ENCODE measurements at regions not wholly inside any gene's neighbourhood (a gene's known extent, or its start where the extent isn't known, plus 50 kb on each side); places are given as distances from the start of the nearest gene placed in this dataset.

GRCh38 chr1:187947359-187947758 lies 1118.6 kb downstream of the PLA2G4A start:
- Histone ChIP-seq H2AFZ (ENCODE audit: low read length) (no peak overlapping the region), H3K9me2 (replicated peaks; ENCODE audit: insufficient read depth, low read length) (no peaks in the 10 kb centered on the region), H3K27ac (ENCODE audit: low read length) (no peak overlapping the region), H3K9me3 (replicated peaks; ENCODE audit: insufficient read depth, low read length) (no peaks in the 10 kb centered on the region), H3K4me1 (ENCODE audit: low read length) (no peaks in the 10 kb centered on the region), H3K4me3 (ENCODE audit: low read length) (no peak overlapping the region), H3K79me2 (ENCODE audit: low read length) (no peaks in the 10 kb centered on the region), H3K4me2 (ENCODE audit: low read depth, low read length) (no peak overlapping the region), H4K20me1 (ENCODE audit: insufficient read depth, low read length) (no peaks in the 10 kb centered on the region), H3K27me3 (replicated peaks; ENCODE audit: insufficient read depth, low read length) (no peaks in the 10 kb centered on the region), H3K36me3 (replicated peaks; ENCODE audit: insufficient read depth, low read length) (no peaks in the 10 kb centered on the region), H3K9ac (ENCODE audit: low read length) (no peak overlapping the region), H3F3A (ENCODE audit: insufficient read depth, low read length) (no peaks in the 10 kb centered on the region)
- DNase-seq, result no peak
- TF ChIP-seq EZH2 (optimal IDR thresholded peaks at IDR 0.05; ENCODE audit: low read depth, low read length) (no peak), EZH2phosphoT487 (IDR thresholded peaks at IDR 0.05; ENCODE audit: low read length) (no peak), CTCF (IDR thresholded peaks at IDR 0.05; ENCODE audit: low read length) (no peak)

GRCh38 chr1:187948170-187948794 lies 1119.5 kb downstream of the PLA2G4A start:
- no peak overlapping the region for H3K27ac ChIP-seq (ENCODE audit: low read length)
- H3K27me3 ChIP-seq (replicated peaks; ENCODE audit: insufficient read depth, low read length), result no peaks in the 10 kb centered on the region
- H3K9me3 ChIP-seq (replicated peaks; ENCODE audit: insufficient read depth, low read length), result no peaks in the 10 kb centered on the region
- H3K4me3 ChIP-seq (ENCODE audit: low read length), result no peak overlapping the region
- H3F3A ChIP-seq (ENCODE audit: insufficient read depth, low read length), result no peaks in the 10 kb centered on the region
- H3K36me3 ChIP-seq (replicated peaks; ENCODE audit: insufficient read depth, low read length), result no peaks in the 10 kb centered on the region
- H3K9me2 ChIP-seq (replicated peaks; ENCODE audit: insufficient read depth, low read length), result no peaks in the 10 kb centered on the region
- H3K4me1 ChIP-seq (ENCODE audit: low read length), result no peaks in the 10 kb centered on the region
- peak; percentile 21 for DNase-seq
- no peak overlapping the region for H2AFZ ChIP-seq (ENCODE audit: low read length)
- no peak overlapping the region for H3K9ac ChIP-seq (ENCODE audit: low read length)
- H4K20me1 ChIP-seq (ENCODE audit: insufficient read depth, low read length), result no peaks in the 10 kb centered on the region
- no peaks in the 10 kb centered on the region for H3K79me2 ChIP-seq (ENCODE audit: low read length)
- no peak overlapping the region for H3K4me2 ChIP-seq (ENCODE audit: low read depth, low read length)
- TF ChIP-seq EZH2phosphoT487 (IDR thresholded peaks at IDR 0.05; ENCODE audit: low read length) (no peak), CTCF (IDR thresholded peaks at IDR 0.05; ENCODE audit: low read length) (no peak), EZH2 (optimal IDR thresholded peaks at IDR 0.05; ENCODE audit: low read depth, low read length) (no peak)

- Histone ChIP-seq H3K79me2 (ENCODE audit: low read length) (no peaks in the 10 kb centered on the region), H2AFZ (ENCODE audit: low read length) (no peak overlapping the region), H3F3A (ENCODE audit: insufficient read depth, low read length) (no peaks in the 10 kb centered on the region), H3K27ac (ENCODE audit: low read length) (no peak overlapping the region), H3K4me3 (ENCODE audit: low read length) (no peak overlapping the region), H3K4me2 (ENCODE audit: low read depth, low read length) (no peak overlapping the region), H3K4me1 (ENCODE audit: low read length) (no peaks in the 10 kb centered on the region), H3K9me2 (replicated peaks; ENCODE audit: insufficient read depth, low read length) (no peaks in the 10 kb centered on the region), H4K20me1 (ENCODE audit: insufficient read depth, low read length) (no peaks in the 10 kb centered on the region), H3K9ac (ENCODE audit: low read length) (no peak overlapping the region), H3K9me3 (replicated peaks; ENCODE audit: insufficient read depth, low read length) (no peaks in the 10 kb centered on the region), H3K27me3 (replicated peaks; ENCODE audit: insufficient read depth, low read length) (no peaks in the 10 kb centered on the region), H3K36me3 (replicated peaks; ENCODE audit: insufficient read depth, low read length) (no peaks in the 10 kb centered on the region)
- TF ChIP-seq EZH2 (optimal IDR thresholded peaks at IDR 0.05; ENCODE audit: low read depth, low read length) (no peak), CTCF (IDR thresholded peaks at IDR 0.05; ENCODE audit: low read length) (no peak), EZH2phosphoT487 (IDR thresholded peaks at IDR 0.05; ENCODE audit: low read length) (no peak)
- no peak for DNase-seq
Measured at GRCh38 chr1:187949567-187949966, 1120.8 kb downstream of the PLA2G4A start.

All from MM.1S (cell line).